GM21390 (cell line): ENCODE measurements at regions not wholly inside any gene's neighbourhood (a gene's known extent, or its start where the extent isn't known, plus 50 kb on each side); places are given as distances from the start of the nearest gene placed in this dataset.
"Not testable (repeated sequence)": the region's sequence is repeated elsewhere in the genome, so short reads cannot be mapped to it uniquely, and the experiment has no call there.

Experiments
- ATAC-seq: cut with Tn5 transposase; IDR thresholded peaks from one replicate; pipeline ENCODE4 v1.9.1; 2021; ENCODE audit not compliant: unreplicated experiment

DNA sequence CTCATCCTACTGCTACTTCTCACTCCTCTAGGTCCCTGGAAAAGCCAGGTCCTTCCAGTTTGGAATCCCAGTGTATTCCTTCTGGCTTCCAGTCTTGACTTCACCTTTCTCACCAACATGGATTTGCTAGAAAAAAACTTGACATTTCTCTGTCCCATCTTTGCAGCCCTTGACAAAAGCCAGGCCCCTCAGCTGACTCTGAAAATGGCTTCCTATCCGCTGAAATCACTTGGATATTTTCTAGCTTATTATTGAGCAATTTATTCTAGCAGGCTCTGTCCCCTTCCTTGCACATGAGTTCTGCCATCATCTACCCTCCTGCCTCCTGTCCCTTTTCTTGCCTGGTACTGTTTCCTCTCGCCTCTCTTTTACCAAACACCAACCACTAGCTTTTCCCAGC lies 427.2 kb downstream of the BUD13 start:
- no peak for ATAC-seq

DNA sequence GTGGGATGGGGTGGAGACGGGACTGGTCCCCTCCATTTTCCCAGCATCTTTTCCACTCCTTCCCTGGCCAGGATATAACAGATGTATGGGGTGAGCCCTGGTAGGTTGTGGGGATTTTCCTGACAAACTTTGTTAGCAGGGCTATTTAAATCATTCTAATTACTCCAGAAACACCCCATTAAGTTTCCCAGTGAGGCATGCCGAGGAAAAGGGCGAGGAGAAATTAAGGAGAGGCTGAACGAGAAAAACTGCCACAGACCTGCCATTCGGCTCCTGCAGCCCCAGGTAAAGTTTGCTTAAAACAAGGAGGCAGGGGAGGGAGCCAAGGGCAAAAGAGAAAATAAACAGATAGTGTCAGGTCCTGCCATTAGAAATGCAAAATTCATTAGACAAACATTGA lies 428.2 kb downstream of the BUD13 start:
- ATAC-seq, result no peak

DNA sequence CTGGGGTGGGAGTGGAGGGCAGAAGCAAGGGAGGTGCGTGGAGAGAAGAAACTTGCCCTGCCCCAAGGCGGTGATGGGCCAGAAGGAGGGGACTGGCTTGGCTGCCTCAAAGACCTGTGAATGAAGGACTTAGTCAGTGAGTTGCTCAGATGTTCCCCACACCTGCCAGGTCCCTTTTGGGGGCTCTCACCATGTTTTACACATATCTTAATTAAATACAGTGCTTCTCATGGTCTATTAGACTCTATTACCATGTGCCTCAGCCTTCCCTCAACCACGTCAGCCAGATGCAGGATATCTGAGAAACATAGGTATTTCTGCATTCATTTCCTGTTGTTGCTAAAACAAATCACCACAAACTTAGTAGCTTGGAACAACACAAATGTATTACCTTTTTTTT lies 429.5 kb downstream of the BUD13 start:
- no peak for ATAC-seq

DNA sequence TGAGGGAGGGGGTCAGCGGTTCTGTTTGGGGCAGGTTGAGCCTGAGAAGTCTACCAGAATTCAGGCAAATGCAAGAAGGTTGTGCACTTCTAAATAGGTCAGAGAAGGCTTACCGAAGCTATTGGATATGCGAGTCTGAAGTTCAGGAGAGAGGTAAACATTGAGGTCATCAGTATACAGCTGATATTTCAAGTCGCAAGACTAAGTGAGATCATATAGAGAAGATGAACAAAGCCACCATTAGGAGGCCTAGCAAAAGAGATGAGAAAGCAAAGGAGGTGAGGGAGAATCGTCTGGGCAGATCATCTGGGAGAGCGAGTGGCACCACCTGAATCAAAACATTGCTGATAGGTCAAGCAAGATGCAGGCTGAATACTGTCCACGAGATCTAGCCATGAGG lies 430.6 kb downstream of the BUD13 start:
- no peak for ATAC-seq

DNA sequence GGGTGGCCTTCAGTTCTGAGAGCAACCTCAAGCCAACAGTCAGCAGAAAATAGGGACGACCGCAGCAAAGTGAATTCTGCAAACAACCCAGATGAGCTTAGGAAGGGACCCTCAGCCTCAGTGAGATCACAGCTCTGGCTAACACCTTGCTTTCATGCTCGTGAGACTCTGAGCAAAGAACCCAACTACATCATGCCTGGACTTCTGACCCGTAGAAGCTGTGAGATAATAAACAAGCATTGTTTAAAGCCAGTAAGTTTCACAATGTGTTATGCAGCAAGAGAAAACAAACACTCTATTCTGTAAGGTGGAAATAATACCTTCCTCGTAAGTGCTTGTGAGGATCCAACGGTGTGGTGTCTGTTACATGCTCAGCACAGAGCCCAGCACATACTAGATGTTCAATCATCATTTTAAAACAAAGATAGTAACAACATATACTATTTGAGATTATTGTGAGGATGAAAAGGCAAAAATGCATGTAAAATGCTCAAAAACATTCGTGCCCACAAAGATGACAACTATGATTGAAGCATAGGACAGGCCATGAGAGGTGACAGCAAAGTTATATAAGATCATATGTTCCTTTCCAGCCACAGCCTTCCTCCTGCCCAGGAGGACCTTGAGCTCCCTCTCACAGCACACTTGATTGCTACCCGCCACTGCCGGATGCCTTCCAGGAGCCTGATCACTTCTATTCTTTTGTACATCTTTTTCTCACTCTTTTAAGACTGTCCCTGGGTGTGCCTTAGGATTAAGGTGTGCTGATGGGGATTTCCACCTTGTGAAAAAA lies 433.3 kb downstream of the BUD13 start:
- no peak for ATAC-seq

DNA sequence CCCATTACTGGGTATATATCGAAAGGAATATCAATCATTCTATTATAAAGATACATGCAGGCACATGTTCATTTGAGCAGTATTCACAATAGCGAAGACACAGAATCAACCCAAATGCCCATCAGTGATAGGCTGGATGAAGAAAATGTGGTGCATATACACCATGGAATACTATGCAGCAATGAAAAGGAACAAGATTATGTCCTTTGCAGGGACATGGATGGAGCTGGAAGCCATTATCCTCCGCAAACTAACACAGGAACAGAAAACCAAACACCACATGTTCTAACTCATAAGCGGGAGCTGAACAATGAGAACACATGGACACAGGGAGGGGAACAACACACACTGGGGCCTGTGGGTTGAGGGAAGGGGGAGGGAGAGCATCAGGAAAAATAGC lies 434.3 kb downstream of the BUD13 start:
- not testable (repeated sequence) for ATAC-seq

DNA sequence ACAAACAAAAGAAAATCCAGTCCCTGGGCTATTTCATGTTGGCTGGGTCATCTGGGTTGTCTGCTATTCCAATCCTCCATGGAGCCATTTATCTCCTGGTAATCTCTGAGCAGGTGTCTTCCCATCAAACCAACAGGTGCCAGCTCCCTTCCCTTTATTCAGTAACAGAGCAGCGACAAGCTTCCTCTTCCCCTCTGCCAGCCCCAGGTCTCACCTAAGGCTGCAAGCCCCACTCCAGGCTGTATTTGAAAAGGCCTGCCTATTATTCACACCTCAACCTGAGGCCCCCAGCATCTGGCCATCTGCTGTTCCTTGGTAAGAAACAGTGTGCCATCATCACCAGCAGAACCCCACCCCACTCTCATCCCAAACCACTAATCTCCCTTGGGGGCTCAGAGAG lies 436.2 kb downstream of the BUD13 start:
- no peak for ATAC-seq

DNA sequence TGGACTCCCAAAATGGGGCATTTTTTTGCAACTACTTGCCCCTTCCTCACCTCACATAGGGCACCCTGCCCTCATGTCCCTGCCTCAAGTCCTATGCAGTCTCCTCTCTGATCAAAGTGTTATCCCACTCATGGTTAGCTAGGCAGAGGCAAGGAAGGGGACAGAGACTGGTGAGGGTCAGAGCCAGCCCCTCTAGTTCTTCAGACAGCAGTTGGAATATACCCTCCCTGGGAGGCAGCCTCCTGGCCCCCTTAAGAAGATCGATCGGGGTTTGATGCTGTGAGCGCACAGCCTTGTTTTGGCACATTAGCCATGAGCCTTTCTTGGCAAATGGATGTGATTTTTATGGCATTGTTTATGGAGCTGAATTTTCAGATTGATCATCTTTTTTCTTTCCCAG lies 436.9 kb downstream of the BUD13 start:
- no peak for ATAC-seq

DNA sequence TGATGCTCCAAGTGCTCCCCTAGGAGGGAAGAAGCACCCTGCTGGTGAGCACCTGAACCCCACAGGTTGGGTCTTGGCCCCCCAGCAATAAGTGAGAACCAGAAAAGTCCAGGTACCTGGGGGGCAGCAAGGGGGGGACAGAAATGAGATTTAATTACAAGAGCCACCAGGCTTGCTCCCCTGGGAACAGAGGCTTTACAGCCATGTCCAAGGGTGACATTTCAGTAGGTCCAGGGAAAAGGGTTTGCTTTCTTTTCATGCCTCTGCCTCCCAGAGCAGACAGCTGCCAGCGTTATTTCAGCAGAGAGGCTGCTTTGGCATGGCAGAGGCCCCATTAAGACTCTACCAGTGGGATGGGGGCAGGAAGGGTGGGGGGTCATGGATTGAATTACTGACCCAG lies 437.7 kb downstream of the BUD13 start:
- no peak for ATAC-seq

DNA sequence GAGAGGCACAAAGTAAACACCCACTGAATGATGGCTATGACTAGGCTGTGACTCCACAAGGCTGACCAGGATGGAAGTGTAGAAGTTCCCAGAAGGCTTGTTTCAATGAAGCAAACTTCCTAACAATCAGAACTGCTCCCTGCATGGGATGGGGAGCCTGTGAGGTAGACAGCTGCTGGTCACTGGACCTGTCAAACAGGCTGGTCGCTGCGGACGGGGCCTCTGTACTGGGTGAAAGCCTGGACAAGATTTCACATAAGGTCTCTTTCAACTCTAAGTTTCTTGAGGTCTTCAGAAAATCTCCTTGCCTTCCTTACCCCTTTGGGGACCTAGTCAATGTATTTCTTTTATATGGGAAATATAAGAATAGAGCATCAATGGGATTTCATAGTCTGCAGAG lies 438.2 kb downstream of the BUD13 start:
- ATAC-seq, result no peak

DNA sequence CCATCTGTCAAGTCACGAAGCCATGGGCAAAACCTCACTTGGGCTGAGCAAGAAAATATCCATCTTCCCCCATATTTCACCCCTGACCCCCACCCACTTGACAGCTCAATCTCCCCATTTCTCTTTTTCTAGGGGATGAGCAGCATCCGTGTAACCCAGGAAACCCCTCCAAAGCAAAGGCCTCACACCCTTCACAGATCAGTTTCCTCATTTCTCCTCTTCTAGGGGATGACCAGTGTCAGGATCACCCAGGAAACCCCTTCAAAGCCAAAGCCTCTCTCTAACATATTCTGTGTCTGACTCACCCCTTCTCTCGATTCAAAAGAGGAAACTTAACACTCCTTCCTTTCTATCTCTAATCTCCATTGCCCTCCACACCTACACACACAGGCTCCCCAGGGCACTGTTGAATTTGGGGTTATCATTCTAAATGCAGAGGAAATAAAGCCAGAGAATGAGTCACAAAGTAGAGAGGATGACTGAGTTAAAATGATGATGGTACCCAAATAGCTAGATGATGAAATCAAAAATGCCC lies 439.7 kb downstream of the BUD13 start:
- ATAC-seq, result no peak

DNA sequence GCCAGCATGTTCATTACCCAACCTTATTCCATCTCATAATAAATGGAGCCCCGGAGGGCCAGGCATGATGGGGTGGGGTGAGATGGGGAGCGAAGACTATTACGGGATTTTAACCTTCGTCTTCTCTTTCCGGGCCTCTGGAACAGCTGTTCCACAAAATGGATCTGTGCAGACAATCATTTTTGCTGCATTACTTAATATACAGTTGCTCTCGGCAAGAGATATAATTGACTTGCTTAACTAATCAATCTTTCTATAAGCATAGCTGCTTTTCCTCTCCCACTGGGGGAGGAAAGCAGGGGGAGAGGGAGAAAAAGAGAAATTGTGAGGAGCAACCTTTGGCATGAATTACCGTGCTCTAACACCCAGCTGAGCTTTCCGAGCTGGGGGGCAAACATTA lies 440.4 kb downstream of the BUD13 start:
- no peak for ATAC-seq

DNA sequence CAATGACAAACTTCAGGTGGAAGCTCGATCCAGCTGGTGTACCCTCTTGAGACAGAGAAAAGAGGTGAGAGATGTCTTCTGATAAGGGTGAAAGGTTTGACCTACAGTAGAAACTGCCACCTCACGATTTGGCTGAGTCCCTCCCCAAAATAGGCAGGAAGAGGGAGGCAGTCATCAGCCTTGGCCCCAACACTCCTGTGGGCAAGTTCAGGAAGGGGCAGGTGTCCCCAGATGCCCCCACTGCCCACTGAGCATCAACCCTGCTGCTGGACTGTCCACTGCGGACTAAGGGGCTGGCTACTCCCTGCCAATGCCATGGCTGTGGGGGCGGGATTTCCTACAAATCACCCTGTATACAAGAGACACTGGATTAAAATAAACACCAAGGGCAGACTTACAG lies 441.4 kb downstream of the BUD13 start:
- ATAC-seq, result no peak

DNA sequence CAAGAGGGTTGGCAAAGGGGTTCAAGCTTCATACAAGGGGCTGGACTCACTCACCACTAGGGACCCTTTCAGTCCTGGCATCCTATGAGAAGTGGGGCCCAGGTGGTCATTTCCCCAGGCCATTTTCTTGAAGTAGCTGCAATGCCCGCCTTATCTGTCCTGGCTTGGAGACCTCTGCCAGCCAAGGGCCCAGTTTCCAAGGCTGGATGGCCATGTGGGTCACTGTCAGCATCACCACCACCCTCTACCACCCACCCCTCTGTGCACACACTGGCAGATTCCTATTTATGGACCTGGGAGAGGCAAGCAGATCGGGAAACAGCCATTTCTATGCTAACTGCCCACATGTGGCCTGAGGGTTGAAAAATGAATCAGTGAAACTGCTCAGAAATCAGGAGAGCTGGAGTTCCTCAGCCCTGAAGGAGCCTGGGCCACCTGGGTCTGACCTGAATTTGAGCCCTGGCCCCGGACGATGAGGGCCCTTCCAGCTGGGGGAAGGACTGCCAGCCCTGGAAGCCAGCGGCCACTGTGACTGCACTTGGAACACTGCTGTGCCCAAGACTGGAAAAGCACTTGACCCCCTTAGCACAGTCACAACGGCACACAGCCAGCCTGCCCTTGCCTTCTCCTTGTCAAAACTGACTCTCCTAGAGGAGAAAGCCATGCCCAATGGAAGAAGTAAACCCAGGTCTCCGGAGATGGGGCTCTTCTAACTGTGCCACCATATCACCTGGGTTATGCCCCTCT lies 442.2 kb downstream of the BUD13 start:
- ATAC-seq, result no peak

DNA sequence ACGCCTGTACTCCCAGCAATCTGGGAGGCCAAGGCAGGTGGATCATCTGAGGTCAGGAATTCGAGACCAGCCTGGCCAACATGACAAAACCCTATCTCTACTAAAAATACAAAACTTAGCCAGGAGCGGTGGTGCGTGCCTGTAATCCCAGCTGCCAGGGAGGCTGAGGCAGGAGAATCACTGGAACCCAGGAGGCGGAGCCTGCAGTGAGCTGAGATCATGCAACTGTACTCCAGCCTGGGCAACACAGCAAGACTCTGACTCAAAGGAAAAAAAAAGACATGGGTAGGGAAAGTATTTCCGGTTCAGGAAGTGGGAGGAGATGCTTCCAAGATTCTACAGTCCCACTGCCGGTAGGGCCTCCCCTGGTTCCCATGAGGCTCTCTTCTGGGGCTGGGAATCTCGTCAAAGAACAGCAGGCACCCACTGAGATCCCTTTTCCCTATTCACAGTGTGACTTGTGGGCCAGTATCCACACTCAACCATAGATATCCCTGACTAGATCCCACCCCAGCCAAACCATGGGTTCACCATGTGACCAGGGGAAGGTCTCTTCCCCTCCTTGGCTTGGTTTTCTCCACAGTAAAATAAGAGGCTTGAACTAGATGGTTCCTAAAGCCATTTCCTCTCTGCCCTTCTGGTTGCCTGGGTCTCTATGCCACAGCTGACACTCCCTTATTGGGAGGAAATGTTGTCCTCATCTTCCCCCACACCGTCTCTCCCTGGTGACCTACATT lies 443.3 kb downstream of the BUD13 start:
- ATAC-seq, result no peak

DNA sequence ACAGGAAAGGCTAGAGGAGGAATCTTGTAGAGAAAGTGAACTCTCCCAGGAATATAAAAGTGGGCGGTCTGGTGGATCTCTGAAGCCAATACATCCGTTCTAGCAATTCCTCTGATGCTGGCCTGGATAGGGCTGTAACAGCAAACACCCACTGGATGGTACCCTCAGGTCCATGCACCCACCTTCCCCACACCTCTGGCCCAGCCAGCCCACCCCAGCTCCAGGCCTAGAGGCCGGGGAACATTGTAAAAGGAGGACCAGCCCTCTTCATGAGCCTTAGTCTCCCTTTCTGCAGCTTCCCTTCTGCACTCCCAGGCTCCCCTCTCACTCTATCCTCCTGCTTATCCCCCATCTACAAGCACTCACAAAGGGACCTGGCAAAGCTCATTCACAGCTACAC lies 443.9 kb downstream of the BUD13 start:
- no peak for ATAC-seq

DNA sequence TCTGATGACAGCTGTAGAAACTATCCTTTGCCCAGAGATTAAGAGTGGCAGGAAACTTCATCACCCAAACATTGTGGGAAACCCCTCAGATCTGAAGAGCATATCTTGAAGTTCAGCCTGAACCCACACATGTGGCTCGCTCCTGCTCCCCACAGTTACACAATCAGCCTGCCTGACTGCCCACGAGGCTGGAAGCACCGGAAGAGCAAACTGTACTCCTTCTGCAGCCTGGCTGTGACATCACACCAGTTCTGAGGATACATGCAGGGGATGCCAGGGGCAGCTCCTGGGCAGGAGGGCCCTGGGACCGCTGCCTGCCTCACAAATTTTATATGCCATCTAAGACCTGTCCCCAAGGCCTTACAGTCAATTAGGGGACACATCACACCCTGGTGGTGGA lies 444.4 kb downstream of the BUD13 start:
- ATAC-seq, result no peak

DNA sequence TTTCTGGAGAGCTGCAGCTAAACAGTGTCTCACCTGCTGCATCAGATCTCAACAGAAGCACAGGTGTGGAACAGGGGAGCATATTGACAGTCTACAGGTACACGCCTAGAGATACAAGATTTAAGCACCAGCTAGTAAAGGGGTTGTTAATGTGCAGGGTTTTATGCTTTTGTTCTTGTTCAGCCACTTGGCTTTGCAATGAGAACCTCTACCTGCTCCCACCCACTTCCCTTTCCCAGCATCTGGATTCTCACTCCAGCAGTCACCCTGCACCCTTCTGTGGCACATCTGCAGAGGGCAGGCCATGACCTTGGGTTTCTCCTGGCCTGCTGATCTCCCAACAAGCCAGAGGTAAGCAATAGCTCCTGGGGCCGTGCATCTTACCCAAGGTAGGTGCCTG lies 446.6 kb downstream of the BUD13 start:
- ATAC-seq, result no peak

DNA sequence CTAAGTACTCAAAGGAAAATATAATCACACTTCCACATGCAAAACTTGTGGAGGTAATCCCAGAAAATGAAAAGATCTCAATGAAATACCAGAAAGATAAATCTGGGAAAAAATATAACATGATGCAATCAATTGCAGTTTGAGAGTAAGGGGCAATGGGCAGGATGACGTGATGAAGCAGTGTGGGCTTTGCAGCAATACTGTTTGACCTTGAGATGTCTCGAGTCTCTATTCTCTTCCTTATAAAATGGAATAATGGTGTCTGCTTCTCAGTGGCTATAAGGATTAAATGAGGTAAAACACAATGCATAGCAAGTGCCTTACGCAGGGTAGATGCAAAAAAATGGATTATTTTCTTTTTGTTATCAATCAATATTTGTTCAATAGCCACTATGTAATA lies 447.5 kb downstream of the BUD13 start:
- ATAC-seq, result no peak

DNA sequence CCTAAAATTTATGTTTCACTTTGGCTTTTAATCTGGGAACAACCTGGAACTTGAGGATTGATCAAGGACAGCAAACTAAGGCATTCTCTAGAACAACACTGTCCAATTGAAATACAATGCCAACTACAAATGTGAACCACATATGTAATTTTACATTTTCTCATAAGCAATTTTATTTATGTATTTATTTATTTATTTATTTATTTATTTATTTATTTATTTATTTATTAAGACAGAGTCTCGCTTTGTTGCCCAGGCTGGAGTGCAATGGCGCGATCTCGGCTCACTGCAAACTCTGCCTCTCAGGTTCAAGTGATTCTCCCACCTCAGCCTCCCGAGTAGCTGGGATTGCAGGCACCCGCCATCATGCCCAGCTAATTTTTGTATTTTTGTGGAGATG lies 448.7 kb downstream of the BUD13 start:
- not testable (repeated sequence) for ATAC-seq

DNA sequence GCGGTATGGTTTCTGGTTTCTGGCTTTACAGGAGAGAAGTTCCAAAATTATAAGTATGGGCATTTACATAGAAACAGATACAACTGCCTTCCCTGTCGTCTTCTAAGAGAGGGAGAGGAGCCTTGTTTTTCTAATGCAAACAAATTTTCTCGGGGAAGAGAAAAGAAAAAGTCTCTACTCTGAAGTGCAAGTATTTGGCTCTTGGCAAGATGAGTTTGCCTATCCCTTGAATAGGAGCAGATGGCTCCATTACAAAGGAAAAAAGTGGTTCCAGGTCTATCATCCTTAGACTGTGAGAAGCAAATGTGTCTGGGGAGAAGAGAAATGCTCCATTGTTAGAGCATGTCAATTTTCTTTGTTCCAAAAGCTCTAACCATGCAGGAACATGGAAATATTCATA lies 455.6 kb downstream of the BUD13 start:
- no peak for ATAC-seq

DNA sequence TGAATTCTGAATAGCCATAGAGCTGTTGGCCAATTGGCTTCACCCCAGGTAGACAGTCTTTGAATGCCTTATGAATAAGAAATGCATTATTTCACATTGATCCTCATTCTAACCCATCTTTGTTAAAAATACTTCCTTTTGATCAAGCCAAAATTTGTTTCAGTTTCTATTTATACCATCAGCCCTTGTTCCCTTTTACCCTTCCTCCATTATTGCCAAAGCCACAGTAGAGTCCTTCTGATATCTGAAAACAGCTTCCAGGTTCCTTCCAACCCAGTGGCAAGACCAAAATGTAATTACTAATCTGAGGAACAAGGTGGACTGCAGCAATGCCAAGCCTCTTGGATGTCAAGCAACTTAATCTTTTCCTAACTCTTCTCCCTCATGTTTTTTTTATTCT lies 458.8 kb downstream of the BUD13 start:
- ATAC-seq, result no peak
